NAMALWA (cell line): ENCODE measurements at regions not wholly inside any gene's neighbourhood (a gene's known extent, or its start where the extent isn't known, plus 50 kb on each side); places are given as distances from the start of the nearest gene placed in this dataset.
A peak's percentile ranks its signal among the peaks of the same experiment; 100 is the strongest.
"Not testable (repeated sequence)": the region's sequence is repeated elsewhere in the genome, so short reads cannot be mapped to it uniquely, and the experiment has no call there.

Source experiments
- DNase-seq: peaks from one replicate; pipeline ENCODE4 v3.0.0-alpha.2; 2015; ENCODE audit warnings: low spot score

GRCh38 chr1:178572604-178573003 is 59.7 kb downstream of the TEX35 start:
- peak; percentile 61 for DNase-seq

GRCh38 chr1:178573330-178573729 is 60.4 kb downstream of the TEX35 start:
- no peak for DNase-seq

- no peak for DNase-seq
Observed at GRCh38 chr1:178574345-178574744, 61.4 kb downstream of the TEX35 start.

- peak; percentile 76 for DNase-seq
Observed at GRCh38 chr1:178575611-178576361, 62.9 kb downstream of the TEX35 start.

GRCh38 chr1:178576841-178577240 is 63.9 kb downstream of the TEX35 start:
- peak; percentile 55 for DNase-seq

- DNase-seq, result peak; percentile 64
Observed at GRCh38 chr1:178577882-178578281, 65.0 kb downstream of the TEX35 start.

- peak; percentile 92 for DNase-seq
Observed at GRCh38 chr1:178578541-178578940, 65.6 kb downstream of the TEX35 start.

- no peak for DNase-seq
Observed at GRCh38 chr1:178579095-178579494, 66.2 kb downstream of the TEX35 start.

- peak; percentile 77 for DNase-seq
Observed at GRCh38 chr1:178579562-178579961, 66.7 kb downstream of the TEX35 start.

GRCh38 chr1:178580096-178580495 is 67.2 kb downstream of the TEX35 start:
- peak; percentile 66 for DNase-seq

- no peak for DNase-seq
Observed at GRCh38 chr1:178580876-178581275, 68.0 kb downstream of the TEX35 start.

GRCh38 chr1:178581351-178582303 is 68.7 kb downstream of the TEX35 start:
- peak; percentile 97 for DNase-seq

- no peak for DNase-seq
Observed at GRCh38 chr1:178587096-178587495, 74.2 kb downstream of the TEX35 start.

GRCh38 chr1:178587975-178588374 is 75.1 kb downstream of the TEX35 start:
- no peak for DNase-seq

GRCh38 chr1:178589042-178589441 is 76.1 kb downstream of the TEX35 start:
- peak; percentile 38 for DNase-seq

GRCh38 chr1:178591811-178592210 is 78.9 kb downstream of the TEX35 start:
- DNase-seq, result not testable (repeated sequence)

- no peak for DNase-seq
Observed at GRCh38 chr1:178593515-178593914, 80.6 kb downstream of the TEX35 start.

GRCh38 chr1:178594133-178594532 is 81.2 kb downstream of the TEX35 start:
- no peak for DNase-seq

- DNase-seq, result no peak
Observed at GRCh38 chr1:178595491-178595890, 82.6 kb downstream of the TEX35 start.

- peak; percentile 72 for DNase-seq
Observed at GRCh38 chr1:178599087-178599486, 86.2 kb downstream of the TEX35 start.

- DNase-seq, result peak; percentile 61
Observed at GRCh38 chr1:178599745-178600144, 86.8 kb downstream of the TEX35 start.

GRCh38 chr1:178603926-178604325 is 91.0 kb downstream of the TEX35 start:
- no peak for DNase-seq

GRCh38 chr1:178606839-178607238 is 93.9 kb downstream of the TEX35 start:
- no peak for DNase-seq
